Fibroblast of lung (primary cell): ENCODE measurements at regions not wholly inside any gene's neighbourhood (a gene's known extent, or its start where the extent isn't known, plus 50 kb on each side); places are given as distances from the start of the nearest gene placed in this dataset.

ENCODE experiments used
- DNase-seq, 2 donors: peaks; one replicate each; pipeline versions ENCODE4 v3.0.0 to v3.0.0-alpha.2; 2010; ENCODE audit warnings: low read depth in 2 of 2
- H2AFZ ChIP-seq: 2 replicates; pipeline ENCODE4 v1.5.1; 2012; ENCODE audit warnings: low read length, control low read depth, inconsistent platforms
- H3K27ac ChIP-seq: 2 replicates; pipeline ENCODE4 v1.5.1; 2011; ENCODE audit warnings: low read length, control low read depth; ENCODE audit not compliant: insufficient read depth
- H3K27me3 ChIP-seq: 2 replicates; pipeline ENCODE4 v1.5.1; 2011; ENCODE audit warnings: mild to moderate bottlenecking, low read length; ENCODE audit not compliant: control insufficient read depth, insufficient read depth
- H3K36me3 ChIP-seq: 2 replicates; pipeline ENCODE4 v1.5.1; 2011; ENCODE audit warnings: low read length; ENCODE audit not compliant: control insufficient read depth, insufficient read depth
- H3K4me1 ChIP-seq: 2 replicates; pipeline ENCODE4 v1.5.1; 2011; ENCODE audit warnings: low read length; ENCODE audit not compliant: control insufficient read depth, insufficient read depth; ENCODE audit errors: extremely low read depth
- H3K4me2 ChIP-seq: 2 replicates; pipeline ENCODE4 v1.5.1; 2011; ENCODE audit warnings: low read length, control low read depth; ENCODE audit not compliant: insufficient read depth; ENCODE audit errors: extremely low read depth
- H3K4me3 ChIP-seq, 4 experiments: fragments of 200-600 bp in 1 of 4; sonication (generic) in 1 of 4; replicated peaks in 1 of 4; 2 replicates each; pipeline ENCODE4 v1.5.1; 2011 to 2016; ENCODE audit warnings: low read length in 4 of 4, low read depth in 3 of 4, mild to moderate bottlenecking in 3 of 4, control low read depth in 2 of 4, inconsistent platforms in 1 of 4, mixed read lengths in 1 of 4; ENCODE audit not compliant: insufficient read depth in 1 of 4; ENCODE audit errors: control extremely low read depth in 1 of 4
- H3K79me2 ChIP-seq: 2 replicates; pipeline ENCODE4 v1.5.1; 2012; ENCODE audit warnings: mild to moderate bottlenecking, low read length, inconsistent platforms; ENCODE audit not compliant: control insufficient read depth, insufficient read depth
- H3K9ac ChIP-seq: 2 replicates; pipeline ENCODE4 v1.5.1; 2011; ENCODE audit warnings: mild to moderate bottlenecking, low read length, control low read depth; ENCODE audit not compliant: insufficient read depth
- H3K9me3 ChIP-seq: 2 replicates; pipeline ENCODE4 v1.5.1; 2012; ENCODE audit warnings: low read depth, low read length; ENCODE audit not compliant: control insufficient read depth, insufficient read depth
- H4K20me1 ChIP-seq: 2 replicates; pipeline ENCODE4 v1.5.1; 2011; ENCODE audit warnings: low read length; ENCODE audit not compliant: control insufficient read depth, insufficient read depth; ENCODE audit errors: extremely low read depth
- CTCF ChIP-seq, 2 donors: IDR thresholded peaks in 1 of 2; conservative IDR thresholded peaks in 1 of 2; 1 replicate in 1 of 2; 2 replicates in 1 of 2; pipeline ENCODE4 v1.5.1; 2011 to 2012; ENCODE audit warnings: low read length in 2 of 2, control low read depth in 1 of 2, inconsistent platforms in 1 of 2, low read depth in 1 of 2, mild to moderate bottlenecking in 1 of 2
- EZH2 ChIP-seq: IDR thresholded peaks from 2 replicates; pipeline ENCODE4 v1.5.1; 2012; ENCODE audit warnings: low read length, control low read depth, mild to moderate bottlenecking; ENCODE audit errors: missing control alignments

- Histone ChIP-seq H2AFZ (no peak overlapping the region), H3K36me3 (no peaks in the 10 kb centered on the region), H3K27ac (no peak overlapping the region), H4K20me1 (no peaks in the 10 kb centered on the region), H3K9me3 (no peaks in the 10 kb centered on the region), H3K4me2 (no peak overlapping the region), H3K4me1 (peaks cover 7% of the 10 kb centered on the region), H3K4me3 (no peak overlapping the region), H3K79me2 (no peaks in the 10 kb centered on the region), H3K9ac (no peak overlapping the region), H3K27me3 (no peaks in the 10 kb centered on the region)
- no peak for TF ChIP-seq EZH2
- TF ChIP-seq CTCF (conservative IDR thresholded peaks at IDR 0.05 in 1 of 2, IDR thresholded peaks at IDR 0.05 in 1 of 2; ENCODE audit: low read depth in 1 of 2, low read length in 2 of 2), result no peak
- DNase-seq, result no peak
Observed at GRCh38 chr20:50267866-50268219, 77.2 kb downstream of the CEBPB start.

GRCh38 chr20:50269091-50270033, 78.7 kb downstream of the CEBPB start:
- H3K79me2 ChIP-seq, result no peaks in the 10 kb centered on the region
- H3K4me1 ChIP-seq, result peaks cover 7% of the 10 kb centered on the region
- H3K36me3 ChIP-seq, result no peaks in the 10 kb centered on the region
- H3K27me3 ChIP-seq, result no peaks in the 10 kb centered on the region
- no peak overlapping the region for H2AFZ ChIP-seq
- no peak overlapping the region for H3K4me3 ChIP-seq
- TF ChIP-seq CTCF (conservative IDR thresholded peaks at IDR 0.05 in 1 of 2, IDR thresholded peaks at IDR 0.05 in 1 of 2; ENCODE audit: low read depth in 1 of 2, low read length in 2 of 2) (no peak), EZH2 (no peak)
- H3K9ac ChIP-seq, result no peak overlapping the region
- H3K27ac ChIP-seq, result no peak overlapping the region
- H4K20me1 ChIP-seq, result no peaks in the 10 kb centered on the region
- no peaks in the 10 kb centered on the region for H3K9me3 ChIP-seq
- no peak for DNase-seq
- no peak overlapping the region for H3K4me2 ChIP-seq

- H3K4me3 ChIP-seq, result no peak overlapping the region
- no peak overlapping the region for H3K4me2 ChIP-seq
- no peaks in the 10 kb centered on the region for H3K36me3 ChIP-seq
- no peaks in the 10 kb centered on the region for H3K9me3 ChIP-seq
- TF ChIP-seq EZH2 (no peak), CTCF (conservative IDR thresholded peaks at IDR 0.05 in 1 of 2, IDR thresholded peaks at IDR 0.05 in 1 of 2; ENCODE audit: low read depth in 1 of 2, low read length in 2 of 2) (no peak)
- H3K4me1 ChIP-seq, result peaks cover 7% of the 10 kb centered on the region
- no peaks in the 10 kb centered on the region for H4K20me1 ChIP-seq
- H3K27me3 ChIP-seq, result no peaks in the 10 kb centered on the region
- no peak overlapping the region for H3K9ac ChIP-seq
- DNase-seq, result no peak
- no peaks in the 10 kb centered on the region for H3K79me2 ChIP-seq
- H3K27ac ChIP-seq, result no peak overlapping the region
- H2AFZ ChIP-seq, result no peak overlapping the region
Observed at GRCh38 chr20:50270034-50270395, 79.4 kb downstream of the CEBPB start.
